GM04504 (cell line): ENCODE measurements at regions not wholly inside any gene's neighbourhood (a gene's known extent, or its start where the extent isn't known, plus 50 kb on each side); places are given as distances from the start of the nearest gene placed in this dataset.

ENCODE experiments used
- DNase-seq: peaks from one replicate; pipeline ENCODE4 v3.0.0-alpha.2; 2012; ENCODE audit warnings: low read depth

DNA sequence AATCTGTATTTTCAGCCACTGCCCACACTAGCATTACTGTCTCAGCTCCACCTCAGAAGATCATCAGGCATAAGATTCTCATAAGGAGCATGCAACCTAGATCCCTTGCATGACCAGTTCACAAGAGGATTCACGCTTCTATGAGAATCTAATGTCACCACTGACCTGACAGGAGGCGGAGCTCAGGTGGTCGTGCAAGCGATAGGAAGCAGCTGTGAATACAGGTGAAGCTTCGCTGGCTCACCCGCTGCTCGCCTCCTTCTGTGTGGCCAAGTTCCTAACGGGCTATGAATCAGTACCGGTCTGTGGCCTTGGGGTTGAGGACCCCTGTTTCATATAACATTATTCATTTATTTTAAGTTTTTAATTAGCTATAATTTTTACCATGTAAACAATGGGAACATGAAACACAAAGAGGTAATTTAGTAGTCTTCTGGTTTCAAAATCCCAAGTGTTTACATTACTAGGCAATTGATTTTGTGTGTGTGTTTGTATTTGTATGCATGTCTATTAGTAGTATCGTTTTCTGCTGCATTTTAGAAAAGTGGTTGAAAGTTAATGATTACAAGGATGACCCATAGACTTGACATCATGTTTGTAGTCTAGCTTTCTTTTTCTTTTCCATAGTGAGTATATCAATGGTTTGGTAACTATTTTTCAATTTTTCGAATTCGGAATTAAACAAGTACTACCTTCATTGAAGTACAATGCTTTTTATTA is 159.4 kb downstream of the TENT4A start:
- no peak for DNase-seq

DNA sequence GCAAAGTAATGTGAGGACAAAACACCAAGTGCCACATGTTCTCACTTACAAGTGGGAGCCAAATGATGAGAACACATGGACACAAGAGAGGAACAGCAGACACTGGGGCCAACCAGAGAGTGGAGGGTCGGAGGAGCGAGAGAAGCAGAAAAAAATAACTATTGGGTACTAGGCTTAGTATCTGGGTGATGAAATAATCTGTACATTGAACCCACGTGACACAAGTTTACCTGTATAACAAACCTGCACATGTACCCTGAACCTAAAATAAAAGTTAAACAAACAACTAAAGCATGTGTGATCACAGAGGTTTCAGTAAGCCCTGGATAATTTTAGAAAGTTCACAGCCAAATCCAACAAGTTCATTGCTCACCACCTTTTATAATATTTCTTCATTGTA is 160.1 kb downstream of the TENT4A start:
- DNase-seq: no peak

DNA sequence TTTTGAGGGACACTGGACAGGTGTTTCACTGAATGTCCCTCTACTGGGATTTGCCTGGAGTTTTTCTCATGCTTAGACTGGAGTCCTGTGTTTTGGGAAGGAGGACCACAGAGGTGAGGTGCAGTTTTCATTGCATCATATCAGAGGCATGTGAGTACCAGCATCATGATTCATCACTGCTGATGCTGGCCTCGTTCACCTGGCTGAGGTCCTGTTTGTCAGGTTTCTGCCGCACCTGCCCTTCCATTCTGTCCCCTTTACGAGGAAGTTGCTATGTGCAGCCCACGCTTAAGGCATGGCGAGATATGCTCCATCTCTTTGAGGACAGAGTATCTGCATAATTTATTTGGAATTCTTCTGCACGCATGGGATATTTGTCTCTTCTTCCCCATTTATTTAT is 162.1 kb downstream of the TENT4A start:
- no peak for DNase-seq

DNA sequence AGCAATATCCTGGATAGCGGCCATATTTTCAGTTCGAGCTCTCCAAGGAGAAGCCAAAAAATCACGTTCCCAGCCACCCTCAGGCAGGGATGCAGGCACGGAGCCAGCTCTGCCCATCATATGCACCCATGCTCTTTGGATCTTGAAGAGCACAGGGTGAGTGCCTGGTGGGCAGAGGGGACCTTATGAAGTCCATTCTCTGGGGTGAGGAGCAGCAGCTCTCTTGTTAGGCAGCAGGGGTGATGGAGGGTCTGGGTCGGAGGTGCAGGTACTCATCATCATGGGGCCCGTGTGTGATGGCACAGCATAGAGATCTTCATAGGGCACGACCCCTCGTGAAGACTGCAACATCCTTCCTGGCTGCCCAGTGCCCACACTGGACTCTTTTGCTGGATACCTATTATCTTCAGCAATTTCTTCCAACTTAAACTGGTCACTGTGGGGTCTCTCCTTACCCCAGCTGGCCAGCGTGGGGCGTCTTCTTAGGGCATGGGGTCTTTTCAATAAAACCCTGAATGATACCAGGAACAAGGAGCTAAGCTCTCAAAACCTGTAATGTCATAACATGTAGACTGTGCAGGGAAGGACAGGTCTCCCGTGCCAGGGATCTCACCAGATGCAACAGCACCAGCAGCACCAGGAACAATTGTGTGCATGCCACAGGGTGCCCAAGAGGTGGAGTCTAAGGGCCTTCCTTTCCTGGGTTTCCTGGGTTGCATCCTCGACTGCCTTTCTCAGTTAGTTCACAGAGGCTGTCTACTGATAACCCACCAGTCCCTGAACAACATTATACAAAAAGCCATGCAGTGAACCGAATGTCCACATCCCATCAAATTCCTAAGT is 165.0 kb downstream of the TENT4A start:
- DNase-seq: no peak

DNA sequence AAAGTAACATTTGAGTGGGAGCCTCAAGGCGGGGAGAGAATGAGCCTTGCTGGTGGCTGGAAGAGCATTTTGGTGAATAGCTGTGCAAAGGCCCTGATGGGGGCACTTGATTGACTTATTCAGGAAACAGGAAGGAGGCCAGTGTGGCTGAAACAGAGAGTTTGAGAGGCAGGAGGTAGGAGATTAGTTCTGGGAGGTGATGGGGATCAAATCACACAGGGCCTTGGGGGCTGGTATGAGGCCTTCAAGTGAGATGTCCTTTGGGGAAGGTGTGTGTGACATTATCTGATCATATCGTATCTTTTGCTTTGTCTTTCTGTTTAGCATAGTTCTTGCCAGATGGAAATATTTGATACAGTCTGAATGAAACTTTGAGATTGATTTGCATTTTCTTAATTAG is 172.3 kb downstream of the TENT4A start:
- DNase-seq: no peak

DNA sequence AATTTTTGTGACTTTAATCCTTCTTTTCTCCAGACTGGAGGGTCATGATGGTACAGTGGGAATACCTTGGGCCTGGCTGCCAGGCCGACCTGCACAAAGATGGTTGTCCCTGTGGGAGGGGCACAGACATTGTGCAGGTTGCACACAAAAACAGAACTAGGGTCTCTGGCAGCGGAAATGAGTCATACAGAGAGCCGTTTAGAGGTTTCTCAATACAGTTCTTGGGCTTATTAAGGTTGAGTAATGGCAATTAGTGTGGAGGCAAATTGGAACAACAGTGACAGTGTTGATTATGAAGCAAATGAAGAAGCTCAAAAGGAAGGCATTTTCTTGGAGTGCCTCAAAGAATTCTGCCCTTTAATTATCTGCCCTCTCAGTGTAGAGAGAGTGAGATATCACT is 173.6 kb downstream of the TENT4A start:
- no peak for DNase-seq

DNA sequence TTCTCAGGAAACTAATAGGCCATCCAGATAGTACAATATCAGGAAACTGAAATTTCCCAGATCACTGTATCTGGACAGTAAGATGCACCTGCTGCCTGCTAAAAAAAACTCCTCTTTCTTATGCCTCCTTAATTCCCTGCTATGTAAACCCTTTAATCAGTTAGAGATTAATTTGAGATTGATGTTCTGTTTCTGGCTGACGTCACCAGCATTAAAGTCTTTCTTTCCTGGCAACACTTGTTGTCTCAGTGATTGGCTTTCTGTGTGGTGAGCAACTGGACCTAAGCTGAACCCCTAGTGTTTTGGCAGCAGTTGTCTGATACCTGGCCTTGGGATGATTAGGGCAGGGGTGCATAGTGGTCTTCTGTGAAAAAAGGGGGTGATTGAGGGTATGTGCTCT is 175.8 kb downstream of the TENT4A start:
- DNase-seq: no peak

DNA sequence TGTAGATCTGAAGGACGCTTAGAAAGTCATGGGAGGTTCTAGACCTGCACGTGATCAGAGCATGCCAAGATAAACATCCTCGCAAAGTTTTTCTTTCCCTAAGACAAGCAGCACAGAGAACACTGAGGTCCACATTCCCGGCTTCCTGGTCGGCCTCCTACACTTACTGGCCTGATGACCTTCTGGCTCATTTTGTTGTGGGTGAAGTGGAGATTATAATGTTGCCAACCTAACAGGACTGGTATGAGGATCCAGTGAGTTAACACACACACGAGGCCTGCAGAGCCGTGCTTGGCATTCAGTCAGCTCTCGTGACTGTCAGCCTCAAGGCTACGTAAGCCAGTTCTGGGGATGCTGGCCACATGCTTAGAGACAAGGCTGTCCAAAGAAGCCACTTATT is 186.0 kb downstream of the TENT4A start:
- DNase-seq: no peak

DNA sequence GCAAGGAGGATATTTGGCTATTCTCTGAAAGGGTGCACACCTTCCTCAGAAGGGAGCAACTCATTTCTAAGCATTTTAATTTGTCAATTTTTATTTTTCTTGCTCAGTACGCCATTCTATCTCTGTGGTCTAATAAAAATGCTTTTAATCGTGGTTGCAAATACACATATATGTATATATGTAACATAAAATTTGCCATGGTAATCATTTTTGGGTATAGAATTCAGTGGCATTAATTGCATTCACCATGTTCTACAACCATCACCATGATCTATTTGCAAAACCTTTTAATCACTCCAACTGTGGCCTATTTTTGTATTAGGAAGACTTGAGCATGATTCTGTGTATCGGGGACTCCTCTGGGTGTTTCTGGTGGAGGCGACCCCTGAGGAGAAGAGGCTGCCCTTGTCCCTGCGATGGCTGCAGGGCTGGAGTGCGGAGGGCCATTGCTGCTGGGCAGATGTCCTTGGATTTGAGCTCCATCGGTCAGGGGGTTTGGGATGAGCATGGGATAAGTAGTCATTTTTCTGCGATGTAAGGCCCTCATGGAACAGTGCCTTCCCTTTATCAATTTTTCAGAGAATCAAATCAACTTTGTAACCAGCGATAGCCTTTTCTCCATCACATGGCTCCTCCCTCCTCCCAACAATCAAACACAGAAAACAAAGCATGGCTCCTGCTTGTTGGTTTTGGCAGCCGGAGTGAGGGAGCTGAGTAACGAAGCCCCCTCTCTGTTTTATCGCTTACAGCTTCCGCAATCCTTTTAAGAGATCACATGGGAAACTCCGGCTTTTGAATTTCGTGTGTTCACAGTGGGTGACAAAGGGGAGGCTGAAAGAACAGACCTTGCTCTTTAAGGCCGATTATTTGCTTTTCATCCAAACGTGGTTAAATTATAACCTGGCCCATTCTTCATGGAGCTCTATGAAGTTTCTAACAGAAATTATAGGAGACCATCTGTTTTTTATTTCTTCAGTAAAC is 187.3 kb downstream of the TENT4A start:
- no peak for DNase-seq

DNA sequence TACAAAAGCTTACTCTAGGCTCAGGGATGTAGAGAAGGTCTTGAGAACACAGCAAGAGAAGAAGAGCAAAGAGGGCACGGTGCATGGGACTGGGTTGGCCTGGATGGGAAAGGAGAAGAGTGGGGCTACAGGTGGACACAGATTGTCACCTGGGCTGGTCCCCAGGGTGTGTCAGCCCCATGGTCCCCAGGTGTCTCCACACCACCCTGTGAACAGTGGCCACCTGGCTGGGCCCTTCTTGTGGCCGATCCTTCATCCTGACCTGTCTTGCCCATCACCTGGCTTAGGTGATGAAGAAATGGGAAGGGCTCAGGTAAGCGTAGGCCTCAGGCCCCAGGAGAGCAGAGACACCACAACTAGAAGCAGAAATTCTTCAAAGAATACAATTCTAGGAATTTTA is 188.9 kb downstream of the TENT4A start:
- DNase-seq: no peak

DNA sequence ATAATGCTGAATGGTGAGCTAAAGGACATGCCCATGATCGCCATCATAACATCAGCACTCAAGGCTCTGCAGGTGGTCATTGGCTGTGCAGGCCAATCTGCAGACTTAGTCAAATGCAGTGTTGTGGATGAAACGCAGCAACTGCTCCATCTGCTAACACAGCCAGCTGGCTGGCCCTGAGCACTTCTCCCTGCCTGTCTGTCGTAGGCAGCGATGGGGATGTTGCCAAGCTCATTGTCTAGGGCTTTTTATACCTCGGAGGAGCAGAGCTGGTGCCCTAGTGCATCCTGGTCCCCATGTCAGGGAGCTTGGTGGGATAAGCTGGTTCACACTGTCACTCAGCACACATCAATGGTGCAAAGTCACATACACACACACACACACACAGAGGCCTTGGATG is 189.4 kb downstream of the TENT4A start:
- DNase-seq: no peak

DNA sequence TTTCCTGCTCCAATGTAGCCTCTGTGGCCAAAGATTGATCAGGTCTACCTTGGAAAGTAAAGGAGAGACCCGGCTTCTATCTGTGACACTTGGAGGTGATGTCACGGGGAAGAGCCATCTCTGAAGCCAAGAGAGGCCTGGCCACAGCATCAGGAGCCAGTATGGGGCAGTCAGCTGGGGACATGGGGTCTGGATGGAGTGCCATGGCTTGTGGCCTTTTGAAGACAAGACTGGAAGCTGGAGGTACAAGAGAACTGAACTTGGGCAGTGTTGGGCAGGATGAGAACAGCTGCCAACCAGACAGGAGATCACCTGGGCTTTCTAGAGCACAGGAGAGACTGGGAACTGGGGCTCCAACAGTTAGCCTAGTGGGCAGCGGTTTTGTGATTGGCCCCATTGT is 190.7 kb downstream of the TENT4A start:
- DNase-seq: no peak

DNA sequence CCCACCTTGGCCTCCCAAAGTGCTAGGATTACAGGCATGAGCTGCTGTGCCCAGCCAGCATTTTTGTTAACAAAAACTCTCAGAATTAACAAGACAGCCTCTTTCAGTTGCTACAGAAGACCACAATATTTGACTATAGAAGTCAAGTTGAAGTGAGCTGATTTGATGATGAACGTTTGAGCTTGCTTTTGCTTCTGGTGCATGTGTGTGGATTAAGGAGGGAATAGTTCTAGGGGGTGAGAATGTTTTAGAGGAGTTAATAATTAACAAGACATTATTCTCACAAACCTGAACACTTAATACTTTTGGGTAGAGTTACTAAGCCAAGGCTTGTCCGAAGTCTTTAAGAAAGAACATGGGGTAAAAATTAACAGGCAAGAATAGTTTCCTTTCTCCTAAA is 191.6 kb downstream of the TENT4A start:
- DNase-seq: no peak

DNA sequence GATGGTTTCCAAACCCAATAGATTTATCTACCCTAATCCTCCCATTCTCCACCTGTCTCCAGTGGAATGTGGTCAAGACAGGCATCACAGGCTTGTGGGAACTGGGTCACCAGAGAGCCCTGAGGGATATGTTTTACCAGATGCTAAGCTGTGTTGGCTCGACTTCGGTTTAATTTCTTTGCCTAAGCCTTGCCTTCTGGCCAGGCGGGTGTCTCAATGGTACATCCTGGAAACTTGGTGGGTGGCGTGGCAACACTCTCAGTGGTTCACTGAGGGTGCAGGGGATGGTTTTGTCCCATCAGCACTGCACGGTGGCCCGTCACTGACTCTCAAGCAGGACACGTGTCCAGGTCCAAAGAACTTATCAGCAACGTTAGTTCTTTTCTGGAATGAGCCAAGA is 192.2 kb downstream of the TENT4A start:
- no peak for DNase-seq

DNA sequence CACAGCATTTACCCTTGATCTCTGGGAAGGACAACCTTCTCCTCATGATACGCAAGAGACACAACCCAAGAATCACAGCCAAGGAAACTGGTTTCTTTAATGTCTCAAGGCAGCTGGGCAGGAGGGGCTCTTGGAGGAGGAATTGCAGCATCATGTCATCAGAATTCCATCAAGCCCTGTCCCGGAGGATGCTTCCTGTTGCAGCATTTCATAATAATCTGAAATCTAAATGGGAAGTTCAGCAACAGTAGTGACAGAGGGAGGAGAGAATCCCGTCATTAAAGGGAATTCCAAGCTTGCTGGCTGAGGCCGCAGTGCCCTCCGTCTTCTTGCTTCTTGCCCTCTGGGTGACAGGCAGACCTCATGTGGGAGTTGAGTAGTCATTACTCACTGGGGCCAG is 192.7 kb downstream of the TENT4A start:
- DNase-seq: no peak

DNA sequence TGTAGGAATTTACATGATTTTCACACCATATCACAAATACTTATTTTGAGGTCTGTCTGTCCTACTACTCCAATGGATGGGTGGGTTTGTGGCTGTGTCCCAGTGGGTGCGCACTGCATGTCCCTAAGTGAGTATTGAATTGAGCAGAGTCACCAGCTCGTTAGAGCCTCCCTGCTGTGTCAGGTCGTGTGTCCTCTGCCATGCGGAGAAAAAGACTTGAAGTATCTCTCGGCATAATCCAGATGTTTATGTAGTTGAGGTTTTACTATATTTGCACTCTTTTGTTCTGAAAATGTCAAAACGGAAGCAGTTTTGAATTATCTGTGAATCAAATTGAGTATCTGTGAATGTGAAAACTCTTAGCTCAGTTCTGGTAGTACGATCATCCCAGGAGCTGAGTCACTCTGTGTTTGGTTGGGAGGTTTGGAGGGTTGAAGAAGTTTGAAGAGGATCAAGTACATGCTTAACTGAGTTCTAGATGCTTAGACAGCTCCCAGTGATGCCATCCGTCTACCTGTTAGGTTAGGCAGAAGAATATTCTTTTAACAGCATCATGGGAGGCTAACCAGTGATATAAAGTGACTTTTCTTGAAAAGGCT is 194.2 kb downstream of the TENT4A start:
- DNase-seq: no peak

DNA sequence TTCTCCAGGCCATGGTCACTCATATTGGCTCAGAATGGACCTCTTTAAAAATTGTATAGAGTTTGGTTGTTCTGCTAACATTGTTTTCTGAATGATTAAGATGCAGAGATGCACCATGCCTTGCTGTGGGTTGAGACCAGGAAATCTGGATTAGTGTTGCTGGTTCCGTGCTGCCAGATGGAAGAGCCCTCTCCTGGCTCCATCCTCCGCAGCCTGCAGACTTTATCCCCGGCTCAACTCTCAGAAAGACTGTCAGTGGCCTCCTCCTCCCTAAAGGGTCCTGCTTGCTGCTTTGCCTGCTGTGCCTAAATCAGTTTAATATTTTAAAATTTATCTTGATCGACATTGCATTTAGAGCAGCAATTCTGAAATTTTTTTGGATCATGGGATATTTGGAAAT is 196.7 kb downstream of the TENT4A start:
- no peak for DNase-seq

DNA sequence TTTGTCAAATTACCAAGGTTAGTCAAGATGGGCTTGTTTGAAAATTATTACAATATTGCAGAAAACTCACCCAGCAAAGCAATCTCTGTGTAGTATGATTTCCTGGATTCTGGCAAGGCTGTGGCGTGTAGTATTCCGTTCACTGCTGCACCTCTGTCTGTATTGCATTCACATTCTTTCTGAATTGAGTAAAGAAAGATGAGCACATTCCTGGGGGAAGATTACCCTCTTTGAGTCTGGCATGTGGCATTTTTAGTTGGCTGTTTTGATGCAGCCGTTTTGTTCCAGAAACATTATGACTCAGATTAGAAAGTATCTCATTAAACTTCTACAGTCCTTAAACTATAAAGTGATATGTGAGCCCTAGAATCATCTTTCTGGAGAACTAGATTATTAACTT is 197.7 kb downstream of the TENT4A start:
- DNase-seq: peak; percentile 23

DNA sequence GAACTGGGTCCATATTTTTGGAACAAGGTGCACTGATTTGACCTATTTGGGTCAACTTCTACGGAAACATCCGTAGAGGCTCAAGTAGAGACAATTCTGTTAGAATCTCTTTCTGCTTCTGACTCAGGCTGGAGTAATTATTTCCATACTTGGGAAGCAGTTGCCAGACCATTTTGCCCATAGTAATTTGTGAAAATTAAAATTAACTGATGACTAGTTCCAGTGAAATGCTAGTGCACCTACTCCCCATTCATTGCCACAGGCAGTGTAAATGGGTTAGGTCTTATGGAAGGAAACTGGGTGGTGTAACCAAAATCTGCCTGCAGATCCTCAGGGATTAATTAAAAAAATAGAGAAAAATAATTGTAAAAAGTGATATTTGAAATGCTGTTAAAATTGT is 201.1 kb downstream of the TENT4A start:
- no peak for DNase-seq

DNA sequence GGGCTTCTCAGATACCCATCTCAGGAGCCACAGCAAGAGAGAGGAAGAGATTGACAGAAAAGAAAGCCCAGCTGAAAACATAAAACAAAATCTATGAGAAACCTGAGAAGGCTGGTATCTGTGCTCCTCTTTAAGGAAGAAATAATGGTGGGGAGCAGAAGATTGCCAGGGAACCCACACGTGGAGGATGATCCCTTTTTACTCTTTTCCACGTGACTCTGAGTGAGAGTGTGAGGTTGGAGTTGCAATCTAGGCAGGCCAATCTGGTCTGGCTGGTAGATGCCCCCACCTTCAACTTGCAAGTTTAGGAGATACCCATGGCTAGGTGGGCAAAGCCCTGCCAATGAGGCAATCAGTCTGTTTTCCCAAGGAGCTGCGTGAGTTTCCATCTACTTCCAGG is 202.3 kb downstream of the TENT4A start:
- no peak for DNase-seq

DNA sequence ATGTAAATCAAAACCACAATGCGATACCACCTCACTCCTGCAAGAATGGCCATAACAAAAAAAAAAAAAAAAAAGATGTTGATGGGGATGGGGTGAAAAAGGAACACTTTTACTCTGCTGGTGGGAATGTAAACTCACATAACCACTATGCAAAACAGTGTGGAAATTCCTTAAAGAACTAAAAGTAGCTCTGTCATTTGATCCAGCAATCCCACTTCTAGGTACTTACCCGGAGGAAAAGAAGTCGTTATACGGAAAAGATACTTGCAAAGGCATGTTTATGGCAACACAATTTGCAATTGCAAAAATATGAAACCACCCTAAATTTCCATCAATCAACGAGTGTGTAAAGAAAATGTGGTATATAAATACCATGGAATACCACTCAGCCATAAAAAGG is 205.0 kb downstream of the TENT4A start:
- no peak for DNase-seq

DNA sequence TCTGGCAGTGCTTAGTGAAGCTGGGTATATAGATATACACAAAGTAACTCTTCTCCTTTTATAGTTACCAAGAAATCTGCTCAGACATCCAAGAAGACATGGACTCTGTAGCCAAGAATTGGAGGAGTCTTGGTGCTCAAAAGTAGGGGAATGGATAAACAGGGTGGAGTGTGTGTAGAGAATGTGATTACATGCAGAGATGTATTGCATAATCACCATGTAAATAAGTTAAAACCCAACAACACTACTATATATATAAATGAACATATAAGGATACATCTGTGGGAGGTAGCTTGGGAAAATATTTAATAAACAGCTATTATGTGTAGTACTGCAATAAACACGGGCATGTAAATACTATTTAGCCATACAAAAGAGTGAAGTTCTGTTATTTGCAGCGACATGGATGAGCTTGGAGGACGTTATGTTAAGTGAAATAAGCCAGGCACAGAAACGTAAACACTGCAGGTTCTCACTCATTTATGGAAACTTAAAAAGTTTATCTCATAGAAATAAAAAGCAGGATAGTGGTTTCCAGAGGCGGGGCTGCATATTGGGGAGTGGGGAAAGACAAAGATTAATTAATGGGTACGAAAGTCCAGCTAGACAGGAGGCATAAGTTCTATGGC is 207.5 kb downstream of the TENT4A start:
- DNase-seq: no peak
